Astrocyte (in vitro differentiated cells and primary cell): ENCODE measurements at regions not wholly inside any gene's neighbourhood (a gene's known extent, or its start where the extent isn't known, plus 50 kb on each side); places are given as distances from the start of the nearest gene placed in this dataset.

ENCODE experiments used
- DNase-seq: peaks from one replicate; pipeline ENCODE4 v3.0.0-alpha.2; 2010; ENCODE audit warnings: low read depth
- FAIRE-seq: peaks from 2 replicates; lab custom pipeline; 2011; peaks lifted over from hg19 to GRCh38; lab: Jason Lieb, UNC
- H2AFZ ChIP-seq: 2 replicates; pipeline ENCODE4 v1.6.0; 2012; ENCODE audit warnings: low read depth, low read length, inconsistent platforms
- H3K27ac ChIP-seq: 2 replicates; pipeline ENCODE4 v1.5.1; 2011; ENCODE audit warnings: low read depth, low read length, inconsistent platforms
- H3K27me3 ChIP-seq: 2 replicates; pipeline ENCODE4 v1.6.0; 2011; ENCODE audit warnings: low read length, inconsistent platforms; ENCODE audit not compliant: insufficient read depth
- H3K36me3 ChIP-seq: 2 replicates; pipeline ENCODE4 v1.5.1; 2011; ENCODE audit warnings: low read length, inconsistent platforms; ENCODE audit not compliant: insufficient read depth
- H3K4me1 ChIP-seq: 2 replicates; pipeline ENCODE4 v1.5.1; 2011; ENCODE audit warnings: low read length, inconsistent platforms; ENCODE audit not compliant: insufficient read depth
- H3K4me2 ChIP-seq: 2 replicates; pipeline ENCODE4 v1.6.0; 2012; ENCODE audit warnings: low read length, inconsistent platforms
- H3K4me3 ChIP-seq: 2 replicates; pipeline ENCODE4 v1.5.1; 2011; ENCODE audit warnings: low read depth, mild to moderate bottlenecking, low read length, inconsistent platforms; ENCODE audit not compliant: insufficient read depth
- H3K79me2 ChIP-seq: 2 replicates; pipeline ENCODE4 v1.6.0; 2012; ENCODE audit warnings: mild to moderate bottlenecking, low read length, inconsistent platforms; ENCODE audit not compliant: insufficient read depth
- H3K9ac ChIP-seq: 2 replicates; pipeline ENCODE4 v1.6.0; 2012; ENCODE audit warnings: mild to moderate bottlenecking, low read length, inconsistent platforms
- H3K9me3 ChIP-seq: 2 replicates; pipeline ENCODE4 v1.5.1; 2012; ENCODE audit warnings: low read depth, mild to moderate bottlenecking, low read length, inconsistent platforms; ENCODE audit not compliant: insufficient read depth
- H4K20me1 ChIP-seq: 2 replicates; pipeline ENCODE4 v1.6.0; 2012; ENCODE audit warnings: low read length, inconsistent platforms; ENCODE audit not compliant: insufficient read depth
- H3K27ac Mint-ChIP-seq: one replicate; pipeline ENCODE4 v1.8.0; 2021; ENCODE audit warnings: mild to moderate bottlenecking, mixed read lengths; ENCODE audit not compliant: unreplicated experiment
- H3K27me3 Mint-ChIP-seq: one replicate; pipeline ENCODE4 v1.8.0; 2021; ENCODE audit warnings: low read depth, mixed read lengths; ENCODE audit not compliant: unreplicated experiment
- H3K36me3 Mint-ChIP-seq: one replicate; pipeline ENCODE4 v1.8.0; 2021; ENCODE audit warnings: low read depth, mixed read lengths; ENCODE audit not compliant: unreplicated experiment
- H3K4me1 Mint-ChIP-seq: one replicate; pipeline ENCODE4 v1.8.0; 2021; ENCODE audit warnings: low read depth, mixed read lengths; ENCODE audit not compliant: unreplicated experiment
- H3K4me3 Mint-ChIP-seq: one replicate; pipeline ENCODE4 v1.8.0; 2021; ENCODE audit warnings: mild to moderate bottlenecking, moderate library complexity, mixed read lengths; ENCODE audit not compliant: unreplicated experiment
- H3K9me3 Mint-ChIP-seq: one replicate; pipeline ENCODE4 v1.8.0; 2021; ENCODE audit warnings: mild to moderate bottlenecking, mixed read lengths; ENCODE audit not compliant: unreplicated experiment
- EZH2 ChIP-seq: IDR thresholded peaks from 2 replicates; pipeline ENCODE4 v1.6.1; 2012; ENCODE audit warnings: mild to moderate bottlenecking, low read length, inconsistent platforms; ENCODE audit not compliant: insufficient read depth
- TF ChIP-seq, protein P1 (sequence below): IDR thresholded peaks from 2 replicates; pipeline ENCODE4 v1.5.1; 2011; ENCODE audit warnings: low read depth, mild to moderate bottlenecking, inconsistent platforms, low read length, moderate library complexity; ENCODE audit not compliant: insufficient read depth

DNA sequence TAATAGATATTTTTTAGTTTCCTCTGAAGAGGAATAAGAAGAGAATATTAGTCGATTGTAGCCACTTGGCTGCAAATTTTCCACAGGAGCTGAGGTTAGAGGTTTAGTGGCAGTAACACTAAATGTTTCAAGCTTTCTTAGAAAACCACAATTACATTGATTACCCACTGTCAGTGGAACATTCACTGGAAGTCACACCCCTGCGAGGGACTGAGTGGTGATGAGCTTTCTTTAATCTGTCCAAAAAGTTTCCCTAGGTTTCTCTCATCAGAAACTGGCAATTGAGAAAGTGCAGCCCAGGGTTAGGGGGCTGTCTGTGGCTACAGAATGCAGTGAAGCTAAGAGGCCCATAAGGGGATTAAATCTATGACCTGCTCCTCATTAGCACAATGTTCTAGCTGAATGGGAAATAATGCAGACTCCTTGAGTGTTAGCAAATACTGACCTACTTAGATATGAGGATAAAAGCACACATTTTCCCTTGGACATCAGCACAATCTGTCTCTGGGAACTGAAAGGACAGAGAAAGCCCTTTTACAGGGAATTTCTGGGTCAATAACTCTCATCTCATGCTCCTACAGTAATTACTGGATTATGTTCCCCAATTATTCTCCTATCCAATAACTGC is 189.5 kb downstream of the FAM76B start:
- H3K36me3 ChIP-seq, result no peaks in the 10 kb centered on the region
- no peaks in the 10 kb centered on the region for H3K27me3 ChIP-seq
- Mint-ChIP-seq H3K36me3 (no peaks in the 10 kb centered on the region), H3K4me3 (no peak overlapping the region), H3K9me3 (no peaks in the 10 kb centered on the region), H3K27ac (no peak overlapping the region), H3K4me1 (peaks cover 12% of the 10 kb centered on the region), H3K27me3 (no peaks in the 10 kb centered on the region)
- FAIRE-seq (no peak), DNase-seq (no peak)
- H3K4me3 ChIP-seq, result no peak overlapping the region
- H3K27ac ChIP-seq, result no peak overlapping the region
- TF ChIP-seq EZH2, result no peak
- TF ChIP-seq, protein P1, sequence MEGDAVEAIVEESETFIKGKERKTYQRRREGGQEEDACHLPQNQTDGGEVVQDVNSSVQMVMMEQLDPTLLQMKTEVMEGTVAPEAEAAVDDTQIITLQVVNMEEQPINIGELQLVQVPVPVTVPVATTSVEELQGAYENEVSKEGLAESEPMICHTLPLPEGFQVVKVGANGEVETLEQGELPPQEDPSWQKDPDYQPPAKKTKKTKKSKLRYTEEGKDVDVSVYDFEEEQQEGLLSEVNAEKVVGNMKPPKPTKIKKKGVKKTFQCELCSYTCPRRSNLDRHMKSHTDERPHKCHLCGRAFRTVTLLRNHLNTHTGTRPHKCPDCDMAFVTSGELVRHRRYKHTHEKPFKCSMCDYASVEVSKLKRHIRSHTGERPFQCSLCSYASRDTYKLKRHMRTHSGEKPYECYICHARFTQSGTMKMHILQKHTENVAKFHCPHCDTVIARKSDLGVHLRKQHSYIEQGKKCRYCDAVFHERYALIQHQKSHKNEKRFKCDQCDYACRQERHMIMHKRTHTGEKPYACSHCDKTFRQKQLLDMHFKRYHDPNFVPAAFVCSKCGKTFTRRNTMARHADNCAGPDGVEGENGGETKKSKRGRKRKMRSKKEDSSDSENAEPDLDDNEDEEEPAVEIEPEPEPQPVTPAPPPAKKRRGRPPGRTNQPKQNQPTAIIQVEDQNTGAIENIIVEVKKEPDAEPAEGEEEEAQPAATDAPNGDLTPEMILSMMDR, result no peak
- H3K4me1 ChIP-seq, result peaks cover 4% of the 10 kb centered on the region
- no peak overlapping the region for H3K4me2 ChIP-seq
- no peaks in the 10 kb centered on the region for H4K20me1 ChIP-seq
- H2AFZ ChIP-seq, result no peak overlapping the region
- H3K9ac ChIP-seq, result no peak overlapping the region
- H3K79me2 ChIP-seq, result no peaks in the 10 kb centered on the region
- no peaks in the 10 kb centered on the region for H3K9me3 ChIP-seq

DNA sequence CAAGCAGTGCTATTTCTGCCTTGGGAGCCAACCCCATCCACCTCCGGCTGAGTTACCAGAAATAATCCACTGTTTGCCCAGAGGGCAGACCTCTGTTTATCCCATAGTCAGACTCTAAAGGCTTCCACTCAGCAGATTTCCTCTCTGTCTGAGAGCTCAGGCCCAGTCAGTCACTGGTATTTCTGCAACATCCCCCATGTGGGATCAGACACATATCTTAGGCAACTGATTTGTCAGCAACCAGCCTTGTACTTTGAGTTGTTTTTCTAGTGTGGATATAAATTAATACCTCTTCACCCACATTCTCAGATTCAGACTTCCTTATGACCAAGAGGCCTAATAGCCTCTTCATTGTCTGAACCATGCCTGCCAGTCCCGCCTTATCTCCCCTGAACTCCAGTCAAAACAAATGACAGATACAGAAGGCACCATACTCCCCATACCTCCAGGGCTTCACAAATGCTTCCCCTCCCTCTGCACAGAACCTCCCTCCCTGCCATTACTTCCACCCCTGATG is 193.6 kb downstream of the FAM76B start:
- no peaks in the 10 kb centered on the region for H3K9me3 Mint-ChIP-seq
- Histone ChIP-seq H3K27ac (peak overlapping the region; percentile 56), H3K79me2 (no peaks in the 10 kb centered on the region), H3K36me3 (no peaks in the 10 kb centered on the region), H3K4me2 (no peak overlapping the region), H3K9ac (no peak overlapping the region), H2AFZ (no peak overlapping the region), H3K4me3 (no peak overlapping the region), H3K27me3 (no peaks in the 10 kb centered on the region), H3K4me1 (peaks cover 4% of the 10 kb centered on the region), H4K20me1 (no peaks in the 10 kb centered on the region), H3K9me3 (no peaks in the 10 kb centered on the region)
- peaks cover 2% of the 10 kb centered on the region for H3K27me3 Mint-ChIP-seq
- H3K4me3 Mint-ChIP-seq, result no peak overlapping the region
- H3K27ac Mint-ChIP-seq, result peak overlapping the region; percentile 99
- peak; percentile 56 for DNase-seq
- FAIRE-seq, result no peak
- H3K36me3 Mint-ChIP-seq, result no peaks in the 10 kb centered on the region
- TF ChIP-seq, protein P1, result no peak
- no peak for TF ChIP-seq EZH2
- H3K4me1 Mint-ChIP-seq, result peaks cover 18% of the 10 kb centered on the region

DNA sequence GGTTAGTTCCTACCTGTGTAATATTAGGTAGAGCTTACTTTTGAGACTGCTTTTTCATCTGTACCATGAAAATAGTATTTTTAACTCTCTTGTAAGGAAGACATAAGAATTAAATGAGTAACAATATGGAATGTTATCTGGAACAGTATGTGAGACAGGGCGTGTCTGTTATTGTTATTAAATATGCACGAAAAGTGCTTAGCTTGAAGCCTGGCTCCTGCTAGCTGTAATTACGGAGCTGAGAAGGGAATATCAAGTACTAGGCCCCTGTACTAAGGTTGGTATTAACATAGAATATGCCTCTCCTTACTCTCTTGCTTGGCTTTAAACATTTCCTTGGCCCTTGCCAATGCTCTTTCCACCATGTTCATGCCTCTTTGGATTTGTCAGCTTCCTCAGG is 194.0 kb downstream of the FAM76B start:
- FAIRE-seq (no peak), DNase-seq (no peak)
- no peaks in the 10 kb centered on the region for H3K9me3 ChIP-seq
- peak overlapping the region; percentile 99 for H3K27ac Mint-ChIP-seq
- peaks cover 18% of the 10 kb centered on the region for H3K4me1 Mint-ChIP-seq
- peaks cover 4% of the 10 kb centered on the region for H3K4me1 ChIP-seq
- peaks cover 2% of the 10 kb centered on the region for H3K27me3 Mint-ChIP-seq
- no peaks in the 10 kb centered on the region for H3K79me2 ChIP-seq
- H2AFZ ChIP-seq, result no peak overlapping the region
- no peak overlapping the region for H3K9ac ChIP-seq
- H3K4me3 Mint-ChIP-seq, result no peak overlapping the region
- no peaks in the 10 kb centered on the region for H3K36me3 ChIP-seq
- H3K4me3 ChIP-seq, result no peak overlapping the region
- H3K36me3 Mint-ChIP-seq, result no peaks in the 10 kb centered on the region
- H3K27me3 ChIP-seq, result no peaks in the 10 kb centered on the region
- no peaks in the 10 kb centered on the region for H4K20me1 ChIP-seq
- H3K9me3 Mint-ChIP-seq, result peaks cover 3% of the 10 kb centered on the region
- TF ChIP-seq EZH2, result no peak
- TF ChIP-seq, protein P1, result no peak
- no peak overlapping the region for H3K4me2 ChIP-seq
- peak overlapping the region; percentile 56 for H3K27ac ChIP-seq
